ENCODE measurements at regions not wholly inside any gene's neighbourhood (a gene's known extent, or its start where the extent isn't known, plus 50 kb on each side); places are given as distances from the start of the nearest gene placed in this dataset.

GRCh38 chr4:3683744-3684421, 82.3 kb upstream of the ADRA2C start:
- TF ChIP-seq CTCF (IDR thresholded peaks at IDR 0.05; ENCODE audit: extremely low read depth in 1 of 2, insufficient read depth in 1 of 2, low read depth in 1 of 2, low read length in 2 of 2): no peak
- no peak for TF ChIP-seq POLR2A (IDR thresholded peaks at IDR 0.05; ENCODE audit: low read depth, low read length)
- TF ChIP-seq EZH2 (IDR thresholded peaks at IDR 0.05; ENCODE audit: borderline replicate concordance, low read depth, low read length, severe bottlenecking): no peak
- TF ChIP-seq POLR2AphosphoS5 (IDR thresholded peaks at IDR 0.05; ENCODE audit: insufficient read depth, low read depth, low read length): no peak
- TF ChIP-seq, protein P1, sequence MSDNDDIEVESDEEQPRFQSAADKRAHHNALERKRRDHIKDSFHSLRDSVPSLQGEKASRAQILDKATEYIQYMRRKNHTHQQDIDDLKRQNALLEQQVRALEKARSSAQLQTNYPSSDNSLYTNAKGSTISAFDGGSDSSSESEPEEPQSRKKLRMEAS (IDR thresholded peaks at IDR 0.05; ENCODE audit: insufficient read depth, insufficient read length): no peak
- no peak for TF ChIP-seq JUN (IDR thresholded peaks at IDR 0.05; ENCODE audit: borderline replicate concordance, insufficient read depth, insufficient read length, low read depth)
- no peak for TF ChIP-seq MYC (IDR thresholded peaks at IDR 0.05; ENCODE audit: low read depth, low read length)
- TF ChIP-seq GATA2 (IDR thresholded peaks at IDR 0.05; ENCODE audit: insufficient read depth, insufficient read length, low read depth, low read length): no peak
- TF ChIP-seq FOS (IDR thresholded peaks at IDR 0.05; ENCODE audit: borderline replicate concordance, insufficient read depth, low read length): no peak

All from endothelial cell of umbilical vein (primary cell).